Prostate gland (tissue), 2 donors: ENCODE measurements at regions not wholly inside any gene's neighbourhood (a gene's known extent, or its start where the extent isn't known, plus 50 kb on each side); places are given as distances from the start of the nearest gene placed in this dataset.

Experiments
- DNase-seq: peaks from one replicate; pipeline ENCODE4 v3.0.0-alpha.2; 2019; ENCODE audit warnings: low spot score
- H3K27ac ChIP-seq, 2 donors: fragments of 200-600 bp; sonication (generic); 2 replicates each; pipeline ENCODE4 v1.5.1; 2017 to 2019
- H3K27me3 ChIP-seq: fragments of 200-600 bp; sonication (generic); replicated peaks from 2 replicates; pipeline ENCODE4 v1.5.1; 2019; ENCODE audit not compliant: insufficient read depth
- H3K36me3 ChIP-seq, 2 donors: fragments of 200-600 bp; sonication (generic); 1 replicate in 1 of 2; 2 replicates in 1 of 2; pipeline versions ENCODE4 v1.5.1 to v1.8.1; 2017 to 2019
- H3K4me1 ChIP-seq: fragments of 200-600 bp; sonication (generic); replicated peaks from 2 replicates; pipeline ENCODE4 v1.5.1; 2019
- H3K4me3 ChIP-seq, 2 donors: fragments of 200-600 bp; sonication (generic); 2 replicates each; pipeline ENCODE4 v1.5.1; 2017 to 2019
- H3K9me3 ChIP-seq: fragments of 200-600 bp; sonication (generic); 2 replicates; pipeline ENCODE4 v1.5.1; 2017
- POLR2A ChIP-seq: fragments of 450-650 bp; IDR thresholded peaks from one replicate; pipeline ENCODE4 v1.6.1; 2016; ENCODE audit warnings: antibody characterized with exemption, mild to moderate bottlenecking
- POLR2AphosphoS5 ChIP-seq: sonication (generic); formaldehyde crosslinking; IDR thresholded peaks from one replicate; pipeline ENCODE4 v1.6.1; 2017; ENCODE audit warnings: antibody characterized with exemption
- WGBS: methylation state at CpG from one replicate; pipeline ENCODE4 v1.1.5; 2018; 5-methylcytosine and 5-hydroxymethylcytosine counted together
- intact Hi-C: fragments of 100-400 bp; cut with DNase I; formaldehyde crosslinking; loops from one replicate; pipeline ENCODE4 v1.14.2; 2022
- TF ChIP-seq, protein P1 (sequence below), 4 experiments: fragments of 200-600 bp in 2 of 4; fragments of 450-650 bp in 2 of 4; sonication (generic) in 2 of 4; IDR thresholded peaks; 1 replicate in 3 of 4; 2 replicates in 1 of 4; pipeline ENCODE4 v1.5.1; 2016 to 2019; ENCODE audit warnings: antibody characterized with exemption in 4 of 4, mild to moderate bottlenecking in 2 of 4, moderate library complexity in 2 of 4

DNA sequence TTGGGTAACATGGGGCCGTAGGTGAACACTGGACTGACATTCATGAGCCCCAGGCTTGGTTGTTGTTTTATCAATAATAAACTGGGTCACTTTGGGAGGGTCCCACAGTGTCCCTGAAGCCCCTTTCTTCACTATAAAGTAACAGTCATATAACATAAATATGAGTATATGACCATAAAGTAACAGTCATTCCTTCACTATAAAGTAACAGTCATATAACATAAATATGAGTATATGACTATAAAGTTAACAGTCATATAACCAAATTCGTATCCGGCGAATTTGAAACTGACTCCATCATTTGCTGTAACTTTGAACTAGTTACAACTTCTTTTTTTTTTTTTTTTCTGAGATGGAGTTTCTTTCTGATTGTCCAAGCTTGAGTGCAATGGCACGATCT lies 210.3 kb downstream of the KATNAL1 start:
- Histone ChIP-seq H3K4me3 (no peak overlapping the region), H3K4me1 (no peaks in the 10 kb centered on the region), H3K9me3 (no peaks in the 10 kb centered on the region), H3K27ac (no peak overlapping the region), H3K36me3 (no peaks in the 10 kb centered on the region), H3K27me3 (no peaks in the 10 kb centered on the region)
- intact Hi-C loops, result loop anchor here (10.0 kb wide), 1 partner anchor 152 kb away; no protein-coding TSS in a partner anchor
- DNase-seq, result no peak
- TF ChIP-seq, protein P1, sequence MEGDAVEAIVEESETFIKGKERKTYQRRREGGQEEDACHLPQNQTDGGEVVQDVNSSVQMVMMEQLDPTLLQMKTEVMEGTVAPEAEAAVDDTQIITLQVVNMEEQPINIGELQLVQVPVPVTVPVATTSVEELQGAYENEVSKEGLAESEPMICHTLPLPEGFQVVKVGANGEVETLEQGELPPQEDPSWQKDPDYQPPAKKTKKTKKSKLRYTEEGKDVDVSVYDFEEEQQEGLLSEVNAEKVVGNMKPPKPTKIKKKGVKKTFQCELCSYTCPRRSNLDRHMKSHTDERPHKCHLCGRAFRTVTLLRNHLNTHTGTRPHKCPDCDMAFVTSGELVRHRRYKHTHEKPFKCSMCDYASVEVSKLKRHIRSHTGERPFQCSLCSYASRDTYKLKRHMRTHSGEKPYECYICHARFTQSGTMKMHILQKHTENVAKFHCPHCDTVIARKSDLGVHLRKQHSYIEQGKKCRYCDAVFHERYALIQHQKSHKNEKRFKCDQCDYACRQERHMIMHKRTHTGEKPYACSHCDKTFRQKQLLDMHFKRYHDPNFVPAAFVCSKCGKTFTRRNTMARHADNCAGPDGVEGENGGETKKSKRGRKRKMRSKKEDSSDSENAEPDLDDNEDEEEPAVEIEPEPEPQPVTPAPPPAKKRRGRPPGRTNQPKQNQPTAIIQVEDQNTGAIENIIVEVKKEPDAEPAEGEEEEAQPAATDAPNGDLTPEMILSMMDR (IDR thresholded peaks at IDR 0.05), result no peak
- TF ChIP-seq POLR2A, result no peak
- no peak for TF ChIP-seq POLR2AphosphoS5
- 93% methylated on average over 5 of the region's 5 CpGs for WGBS

DNA sequence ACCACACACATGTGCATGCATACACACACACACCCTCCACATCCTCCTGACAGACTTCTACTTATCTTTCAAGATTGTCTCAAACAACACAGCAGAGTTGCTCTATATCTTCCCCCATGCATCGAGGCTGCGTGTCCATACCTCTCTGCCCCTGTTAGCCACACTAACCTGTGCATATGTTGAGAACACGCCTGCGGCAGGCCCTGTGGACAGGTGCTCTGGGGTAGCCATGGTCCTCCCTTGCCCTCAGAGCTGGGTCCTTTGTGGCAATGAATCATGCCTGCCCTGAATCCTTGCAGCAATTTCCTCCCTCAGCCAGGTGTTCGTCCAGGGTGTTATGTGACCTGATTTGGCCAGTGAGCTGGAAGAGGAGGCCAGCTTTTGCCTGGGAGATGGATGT lies 213.3 kb downstream of the KATNAL1 start:
- no peak for DNase-seq
- no peak for TF ChIP-seq POLR2AphosphoS5
- TF ChIP-seq, protein P1 (IDR thresholded peaks at IDR 0.05), result no peak
- TF ChIP-seq POLR2A, result no peak
- no peaks in the 10 kb centered on the region for H3K9me3 ChIP-seq
- no peaks in the 10 kb centered on the region for H3K4me1 ChIP-seq
- H3K27ac ChIP-seq, result no peak overlapping the region
- H3K36me3 ChIP-seq, result no peaks in the 10 kb centered on the region
- H3K4me3 ChIP-seq, result no peak overlapping the region
- no peaks in the 10 kb centered on the region for H3K27me3 ChIP-seq
- intact Hi-C loops, result loop anchor here (10.0 kb wide), 1 partner anchor 149 kb away; no protein-coding TSS in a partner anchor
- WGBS, result 96% methylated on average over 5 of the region's 5 CpGs

DNA sequence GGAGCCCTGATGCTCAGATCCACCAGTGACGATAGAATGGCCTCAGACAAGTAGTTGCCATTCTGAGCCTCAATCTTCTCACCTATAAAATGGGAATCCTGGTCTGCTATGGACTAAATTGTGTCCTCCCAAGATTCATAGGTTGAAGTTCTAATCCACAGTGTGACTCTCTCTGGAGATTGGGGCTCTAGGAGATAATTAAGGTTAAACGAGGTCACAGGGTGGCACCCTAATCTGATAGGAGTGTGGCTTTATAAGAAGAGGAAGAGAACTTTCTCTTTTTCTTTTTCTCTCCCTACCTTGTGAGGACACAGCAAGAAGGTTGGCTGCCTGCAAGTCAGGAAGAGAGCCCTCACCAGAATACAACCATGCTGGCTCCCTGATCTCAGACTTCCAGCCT lies 214.1 kb downstream of the KATNAL1 start:
- intact Hi-C loops, result loop anchor here (10.0 kb wide), 1 partner anchor 148 kb away; no protein-coding TSS in a partner anchor
- no peak overlapping the region for H3K4me3 ChIP-seq

DNA sequence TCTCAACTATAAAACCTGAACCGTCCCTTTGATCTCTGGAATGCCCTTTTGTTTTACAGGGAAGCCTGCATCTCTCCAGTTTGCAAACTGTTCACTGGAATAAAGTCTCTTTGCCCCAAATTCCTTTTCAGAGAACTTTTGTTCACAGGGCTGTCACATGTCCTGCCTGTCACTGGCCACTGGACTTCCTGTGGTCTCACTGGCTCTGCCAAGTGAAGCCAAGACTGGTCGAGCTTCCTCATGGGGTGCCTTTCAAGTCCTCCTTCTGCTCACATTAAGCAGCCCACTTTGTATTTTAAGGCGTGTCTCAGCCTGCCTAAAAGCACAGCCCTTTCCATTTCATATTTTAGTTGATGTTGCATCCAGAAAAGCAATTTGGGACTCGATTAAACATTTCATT lies 215.7 kb downstream of the KATNAL1 start:
- DNase-seq, result no peak

More for the DNA sequence above, 214.1 kb downstream of the KATNAL1 start:
- Histone ChIP-seq H3K36me3 (no peaks in the 10 kb centered on the region), H3K4me1 (no peaks in the 10 kb centered on the region), H3K9me3 (no peaks in the 10 kb centered on the region), H3K27me3 (no peaks in the 10 kb centered on the region), H3K27ac (no peak overlapping the region)
- DNase-seq, result no peak
- TF ChIP-seq POLR2AphosphoS5, result no peak
- 91% methylated on average over 2 of the region's 2 CpGs for WGBS

DNA sequence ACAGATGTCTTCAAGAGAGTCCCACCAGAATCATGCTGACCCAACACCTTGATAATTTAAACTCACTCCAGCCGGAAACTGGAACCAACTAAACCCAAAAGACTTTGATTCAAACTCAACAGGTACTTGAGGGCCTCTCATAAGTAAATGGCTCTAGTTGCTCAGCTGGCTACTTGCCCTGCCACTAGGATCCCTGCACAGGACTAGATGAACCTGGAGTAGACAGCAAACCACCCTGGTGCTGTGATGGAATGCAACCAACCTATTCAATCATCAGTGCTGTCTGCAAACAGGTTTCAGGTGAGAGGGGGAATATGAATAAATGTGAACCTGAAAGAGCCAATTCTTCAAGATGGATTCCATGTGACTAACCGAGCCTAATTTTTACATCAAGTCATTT lies 216.3 kb downstream of the KATNAL1 start:
- DNase-seq, result no peak
- TF ChIP-seq POLR2A (no peak), POLR2AphosphoS5 (no peak)
- TF ChIP-seq, protein P1 (IDR thresholded peaks at IDR 0.05), result no peak
- Histone ChIP-seq H3K36me3 (no peaks in the 10 kb centered on the region), H3K9me3 (no peaks in the 10 kb centered on the region), H3K4me3 (no peak overlapping the region), H3K4me1 (no peaks in the 10 kb centered on the region), H3K27me3 (no peaks in the 10 kb centered on the region), H3K27ac (no peak overlapping the region)
- WGBS, result 94% methylated on average over 2 of the region's 2 CpGs
- intact Hi-C loops, result loop anchor here (10.0 kb wide), 1 partner anchor 146 kb away; no protein-coding TSS in a partner anchor

More for the DNA sequence above, 215.7 kb downstream of the KATNAL1 start:
- WGBS, result 66% methylated on average over 4 of the region's 4 CpGs
- Histone ChIP-seq H3K27ac (no peak overlapping the region), H3K4me1 (no peaks in the 10 kb centered on the region), H3K4me3 (no peak overlapping the region), H3K36me3 (no peaks in the 10 kb centered on the region), H3K27me3 (no peaks in the 10 kb centered on the region), H3K9me3 (no peaks in the 10 kb centered on the region)
- no peak for TF ChIP-seq POLR2A
- intact Hi-C loops, result loop anchor here (10.0 kb wide), 1 partner anchor 147 kb away; no protein-coding TSS in a partner anchor

DNA sequence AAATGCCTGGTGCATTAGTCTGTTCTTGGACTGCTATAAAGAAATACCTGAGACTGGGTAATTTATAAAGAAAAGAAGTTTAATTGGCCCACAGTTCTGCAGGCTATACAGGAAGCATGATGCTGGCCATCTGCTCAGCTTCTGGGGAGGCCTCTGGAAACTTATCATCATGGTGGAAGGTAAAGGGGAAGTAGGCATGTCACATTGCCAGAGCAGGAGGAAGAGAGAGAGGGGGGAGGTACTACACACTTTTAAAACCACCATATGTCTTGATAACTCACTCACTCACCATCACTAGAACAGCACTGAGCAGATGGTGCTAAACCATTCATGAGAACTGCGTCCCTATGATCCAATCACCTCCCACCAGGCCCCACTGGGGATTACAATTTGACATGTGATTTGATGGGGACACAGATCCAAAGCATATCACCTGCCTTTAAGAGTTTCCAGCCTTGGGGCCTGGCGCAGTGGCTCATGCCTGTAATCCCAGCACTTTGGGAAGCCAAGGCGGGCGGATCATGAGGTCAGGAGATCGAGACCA lies 219.0 kb downstream of the KATNAL1 start:
- Histone ChIP-seq H3K27me3 (no peaks in the 10 kb centered on the region), H3K4me1 (no peaks in the 10 kb centered on the region), H3K27ac (no peak overlapping the region), H3K36me3 (no peaks in the 10 kb centered on the region), H3K9me3 (no peaks in the 10 kb centered on the region), H3K4me3 (no peak overlapping the region)
- no peak for DNase-seq
- TF ChIP-seq, protein P1 (IDR thresholded peaks at IDR 0.05), result no peak
- intact Hi-C loops, result no loop called here
- 80% methylated on average over 5 of the region's 5 CpGs for WGBS
